A549 (cell line): ENCODE measurements at regions not wholly inside any gene's neighbourhood (a gene's known extent, or its start where the extent isn't known, plus 50 kb on each side); places are given as distances from the start of the nearest gene placed in this dataset.

Source experiments
- CBX8 ChIP-seq: fragments of 200-600 bp; sonication (generic); IDR thresholded peaks from 2 replicates; pipeline ENCODE4 v1.6.1; 2016
- CTCF ChIP-seq: fragments of >200 bp; sonication (Bioruptor Twin); formaldehyde crosslinking; IDR thresholded peaks from 3 replicates; pipeline ENCODE4 v1.5.1; 2016
- FOSB ChIP-seq: fragments of 250-450 bp; sonication (Bioruptor Pico); IDR thresholded peaks from 2 replicates; pipeline ENCODE4 v1.5.0; 2020; ENCODE audit warnings: mild to moderate bottlenecking, moderate library complexity
- HOXA7 ChIP-seq: fragments of 250-450 bp; sonication (Bioruptor Pico); IDR thresholded peaks from 2 replicates; pipeline ENCODE4 v1.5.0; 2020; ENCODE audit warnings: mild to moderate bottlenecking, moderate library complexity
- JUN ChIP-seq, 2 experiments: fragments of >200 bp; sonication (Bioruptor Twin); formaldehyde crosslinking; IDR thresholded peaks; 2 replicates in 1 of 2; 3 replicates in 1 of 2; pipeline ENCODE4 v1.6.1; 2016 to 2017
- JUNB ChIP-seq: fragments of >200 bp; sonication (Bioruptor Twin); formaldehyde crosslinking; IDR thresholded peaks from 2 replicates; pipeline ENCODE4 v1.6.1; 2016
- RAD21 ChIP-seq, 2 experiments: fragments of >200 bp in 1 of 2; sonication (Bioruptor Twin) in 1 of 2; formaldehyde crosslinking in 1 of 2; IDR thresholded peaks in 1 of 2; conservative IDR thresholded peaks in 1 of 2; 2 replicates in 1 of 2; 3 replicates in 1 of 2; pipeline ENCODE4 v1.6.1; 2012 to 2018; ENCODE audit warnings: inconsistent platforms in 1 of 2
- RFX5 ChIP-seq: fragments of 450-650 bp; IDR thresholded peaks from 2 replicates; pipeline ENCODE4 v1.7.1; 2014; ENCODE audit warnings: antibody characterized with exemption, mild to moderate bottlenecking, moderate library complexity
- TF ChIP-seq, protein P1 (sequence below): IDR thresholded peaks from 2 replicates; pipeline ENCODE4 v1.6.1; 2012

DNA sequence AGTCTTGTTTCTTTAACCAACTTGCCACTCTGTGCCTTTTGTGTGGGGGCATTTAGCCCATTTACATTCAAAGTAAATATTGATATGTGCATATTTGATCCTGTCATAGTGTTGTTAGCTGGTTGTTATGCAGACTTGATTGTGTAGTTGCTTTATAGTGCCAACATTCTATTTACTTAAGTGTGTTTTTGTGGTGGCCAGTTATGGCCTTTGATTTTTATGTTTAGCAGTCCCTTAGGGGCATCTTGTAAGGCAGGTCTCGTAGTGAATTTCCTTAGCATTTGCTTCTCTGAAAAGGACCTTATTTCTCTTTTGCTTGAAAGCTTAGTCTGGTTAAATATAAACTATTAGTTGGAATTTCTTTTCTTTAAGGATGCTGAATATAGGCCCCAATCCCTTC lies 282.8 kb upstream of the NECTIN3 start:
- TF ChIP-seq JUN (IDR thresholded peaks at IDR 0.05) (no peak), CBX8 (no peak), CTCF (no peak), RAD21 (conservative IDR thresholded peaks at IDR 0.05 in 1 of 2, IDR thresholded peaks at IDR 0.05 in 1 of 2) (no peak), JUNB (no peak), FOSB (no peak), RFX5 (no peak), HOXA7 (CRISPR knock-in tag) (no peak)
- TF ChIP-seq, protein P1, sequence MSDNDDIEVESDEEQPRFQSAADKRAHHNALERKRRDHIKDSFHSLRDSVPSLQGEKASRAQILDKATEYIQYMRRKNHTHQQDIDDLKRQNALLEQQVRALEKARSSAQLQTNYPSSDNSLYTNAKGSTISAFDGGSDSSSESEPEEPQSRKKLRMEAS: no peak
